Dermis microvascular lymphatic vessel endothelial cell (primary cell): ENCODE measurements at regions not wholly inside any gene's neighbourhood (a gene's known extent, or its start where the extent isn't known, plus 50 kb on each side); places are given as distances from the start of the nearest gene placed in this dataset.

Source experiments
- DNase-seq, 2 donors: peaks; one replicate each; pipeline versions ENCODE4 v3.0.0 to v3.0.0-alpha.2; 2010; ENCODE audit warnings: low read depth in 2 of 2

GRCh38 chr6:105909106-105909505 lies 177.0 kb upstream of the PRDM1 start:
- DNase-seq: no peak

DNA sequence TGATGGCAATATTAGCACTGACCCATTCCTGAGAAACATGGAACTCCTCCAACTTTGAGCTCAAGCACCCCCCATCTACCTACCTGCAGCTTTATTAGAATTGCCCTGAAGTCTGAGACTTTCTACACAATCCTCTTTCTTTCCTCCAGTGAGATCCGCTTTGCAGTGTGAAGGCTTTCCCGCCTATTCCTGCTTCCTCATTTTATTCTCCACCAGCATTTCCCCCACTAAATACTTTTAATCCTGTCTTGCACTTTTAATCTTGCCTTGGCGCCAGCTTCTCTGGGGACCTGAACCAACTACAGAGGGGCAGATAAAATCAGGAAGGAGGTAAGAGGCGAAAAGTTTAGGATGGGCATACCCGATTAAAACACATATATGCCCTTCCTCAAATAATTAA lies 178.1 kb upstream of the PRDM1 start:
- no peak for DNase-seq

GRCh38 chr6:105907301-105907700 lies 178.8 kb upstream of the PRDM1 start:
- DNase-seq: no peak

- DNase-seq: no peak
Measured at GRCh38 chr6:105902401-105903031, 183.6 kb upstream of the PRDM1 start.

DNA sequence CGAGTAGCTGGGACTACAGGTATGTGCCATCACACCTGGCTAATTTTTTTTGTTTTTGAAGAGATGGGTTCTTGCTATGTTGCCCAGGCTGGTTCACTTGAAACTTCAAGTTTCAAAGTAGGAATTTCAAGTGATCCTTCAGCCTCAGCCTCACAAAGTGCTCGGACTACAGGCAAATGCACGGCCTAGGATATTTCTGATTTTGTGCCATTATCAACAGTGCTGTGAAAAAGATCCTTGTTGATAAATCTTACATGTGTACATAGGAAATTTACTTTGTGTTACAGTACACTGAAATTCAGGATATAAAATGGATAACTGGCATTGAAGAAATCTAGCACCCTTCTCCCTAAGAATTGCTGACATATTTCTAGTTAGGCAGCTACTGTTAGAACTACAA lies 184.6 kb upstream of the PRDM1 start:
- DNase-seq: no peak

GRCh38 chr6:105900125-105900937 lies 185.8 kb upstream of the PRDM1 start:
- DNase-seq: peak in 1 of 2 donors; percentile 42

- DNase-seq: no peak
Measured at GRCh38 chr6:105898286-105898685, 187.8 kb upstream of the PRDM1 start.

- no peak for DNase-seq
Measured at GRCh38 chr6:105897131-105897530, 189.0 kb upstream of the PRDM1 start.

DNA sequence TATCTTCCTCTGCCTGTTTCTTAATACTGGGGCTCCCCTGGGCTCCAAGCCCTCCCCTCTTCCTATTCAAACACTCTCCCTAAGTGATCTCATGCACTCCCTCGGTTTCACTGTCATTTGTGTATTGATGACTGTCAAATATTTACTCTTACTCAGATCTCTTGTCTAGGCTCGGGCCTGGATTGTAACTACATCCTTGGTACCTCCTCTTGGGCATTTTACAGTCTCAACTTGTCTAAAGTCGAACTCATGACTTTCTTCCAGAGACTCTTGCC lies 189.4 kb upstream of the PRDM1 start:
- no peak for DNase-seq

GRCh38 chr6:105896052-105896820 lies 189.9 kb upstream of the PRDM1 start:
- DNase-seq: no peak

DNA sequence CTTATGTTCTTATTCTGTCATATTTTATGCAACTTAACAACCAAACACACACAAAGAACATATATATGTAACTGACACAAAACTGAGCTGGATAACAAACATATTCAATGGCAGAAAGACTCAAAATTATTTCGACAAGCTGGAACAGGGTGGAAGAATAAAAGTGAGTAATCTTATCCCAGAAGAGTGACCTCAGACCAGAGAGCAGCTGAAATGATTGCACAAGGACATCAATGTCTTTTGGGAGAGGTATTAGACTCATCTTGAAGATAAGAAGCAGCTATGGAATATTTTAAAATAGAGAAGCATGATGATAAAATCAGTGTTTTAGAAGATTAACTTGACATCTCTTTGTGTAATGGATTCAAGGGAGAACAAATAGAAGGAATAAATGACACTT lies 191.6 kb upstream of the PRDM1 start:
- no peak for DNase-seq

GRCh38 chr6:105893741-105894140 lies 192.4 kb upstream of the PRDM1 start:
- no peak for DNase-seq

- DNase-seq: no peak
Measured at GRCh38 chr6:105892577-105893262, 193.4 kb upstream of the PRDM1 start.

DNA sequence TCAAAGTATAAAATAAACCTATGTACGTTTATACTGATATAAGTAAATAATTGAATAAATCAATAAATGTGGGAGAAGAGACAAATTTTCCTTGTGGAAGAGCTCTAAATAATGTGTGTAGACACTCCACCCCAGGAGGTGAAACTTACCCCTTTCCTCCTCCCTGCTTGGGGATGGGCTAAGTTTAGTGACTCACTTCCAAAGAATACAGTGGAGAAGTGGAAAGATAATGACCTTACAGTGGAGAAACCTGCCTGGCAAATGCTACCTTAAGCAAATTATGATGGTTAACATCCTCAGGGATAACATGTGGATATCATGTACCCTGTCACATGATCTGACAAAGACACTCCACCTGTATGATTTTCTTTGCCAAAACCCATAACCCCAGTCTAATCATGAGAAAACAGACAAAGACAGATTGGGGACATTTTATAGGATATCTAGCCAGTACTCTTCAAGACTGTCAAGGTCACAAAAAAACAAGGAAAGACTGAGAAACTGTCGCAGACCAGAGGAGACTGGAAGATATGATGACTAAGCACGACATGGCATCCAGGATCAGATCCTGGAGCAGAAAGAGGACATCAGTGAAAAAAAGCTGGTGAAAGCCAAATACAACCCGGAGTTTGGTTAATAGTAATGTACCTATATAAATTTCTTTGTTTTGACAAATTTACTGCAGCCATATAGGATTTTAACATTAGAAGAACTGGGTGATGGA lies 195.5 kb upstream of the PRDM1 start:
- no peak for DNase-seq

- DNase-seq: no peak
Measured at GRCh38 chr6:105889902-105890301, 196.2 kb upstream of the PRDM1 start.

- no peak for DNase-seq
Measured at GRCh38 chr6:105886814-105887544, 199.2 kb upstream of the PRDM1 start.

DNA sequence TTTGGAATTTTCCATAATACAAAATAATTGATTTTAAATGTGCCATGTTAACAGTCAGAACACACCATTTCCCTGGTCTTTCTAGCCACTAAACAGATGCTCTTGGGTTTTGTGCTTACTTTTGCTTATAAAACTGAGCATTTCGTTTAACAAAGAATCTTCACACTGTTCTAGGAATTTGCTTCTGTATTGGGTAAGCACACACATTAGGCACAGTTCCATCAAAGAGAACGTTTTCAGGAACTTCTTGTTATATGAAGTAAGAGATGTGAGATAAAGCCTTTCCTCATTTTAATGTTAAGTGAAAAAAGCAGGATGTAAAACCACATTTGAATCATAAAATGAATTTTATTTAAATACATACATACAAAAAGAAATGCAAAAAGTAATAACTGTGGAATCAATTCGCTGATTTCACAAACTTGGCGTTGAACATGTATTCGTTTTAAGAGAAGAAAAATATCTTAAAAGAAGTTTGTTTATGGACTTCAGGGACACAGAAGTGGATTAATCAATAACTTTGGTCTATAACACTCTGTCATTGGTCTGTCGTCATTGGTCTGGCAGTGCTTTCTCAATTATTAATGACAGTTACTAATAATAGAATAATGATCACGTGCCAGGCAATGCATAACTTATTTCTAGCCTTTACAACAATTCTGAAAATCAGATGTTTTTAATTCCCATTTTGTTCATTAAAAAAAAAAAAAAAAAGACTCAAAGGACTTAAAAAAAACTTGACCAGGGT lies 199.9 kb upstream of the PRDM1 start:
- no peak for DNase-seq

DNA sequence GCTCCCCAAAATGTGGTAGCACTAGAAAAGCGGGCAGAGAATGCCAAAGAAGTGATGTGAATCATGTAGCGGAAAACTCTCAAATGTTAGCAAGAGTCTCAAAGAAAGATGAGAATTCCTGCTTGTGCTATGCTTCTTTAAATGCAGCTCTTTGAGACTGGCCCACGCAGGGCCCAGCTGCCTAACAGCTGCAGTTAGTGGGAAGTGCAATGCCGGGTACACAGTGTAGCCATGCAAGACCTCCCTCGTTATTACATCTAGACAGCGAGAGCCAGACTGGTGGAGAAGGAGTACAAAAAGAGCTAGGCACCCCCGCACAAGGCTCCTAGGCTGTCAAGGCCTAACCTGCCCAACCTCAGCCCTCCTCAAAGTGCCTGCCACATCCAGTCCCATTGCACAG lies 201.7 kb upstream of the PRDM1 start:
- no peak for DNase-seq

GRCh38 chr6:105884011-105884410 lies 202.1 kb upstream of the PRDM1 start:
- DNase-seq: no peak

DNA sequence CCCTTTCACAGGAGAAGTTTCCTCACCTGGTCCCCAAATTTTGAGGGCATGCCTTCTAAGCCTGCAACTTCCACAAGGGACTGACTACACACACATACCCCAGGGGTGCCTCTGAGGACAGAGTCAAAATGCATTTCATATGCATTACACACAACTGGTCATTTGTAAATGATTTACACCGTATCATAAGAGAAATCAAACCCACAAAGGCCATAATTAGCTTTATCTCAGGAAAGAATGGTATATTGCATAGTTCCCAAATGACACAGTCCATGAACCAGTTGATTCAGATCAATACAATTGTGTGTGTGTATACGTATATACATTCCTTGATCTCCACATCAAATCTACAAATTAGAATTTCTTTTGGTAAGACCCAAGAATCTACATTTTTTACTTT lies 203.3 kb upstream of the PRDM1 start:
- DNase-seq: no peak
